GM06990 (cell line): ENCODE measurements at regions not wholly inside any gene's neighbourhood (a gene's known extent, or its start where the extent isn't known, plus 50 kb on each side); places are given as distances from the start of the nearest gene placed in this dataset.

Experiments used
- DNase-seq: peaks from one replicate; pipeline ENCODE4 v3.0.0-alpha.2; 2011; ENCODE audit not compliant: insufficient read length; ENCODE audit errors: extremely low read depth
- H3K27me3 ChIP-seq: replicated peaks from 2 replicates; pipeline ENCODE4 v1.6.0; 2011; ENCODE audit warnings: low read length; ENCODE audit not compliant: control insufficient read depth, insufficient read depth
- H3K36me3 ChIP-seq: 2 replicates; pipeline ENCODE4 v1.5.1; 2011; ENCODE audit warnings: low read length; ENCODE audit not compliant: control insufficient read depth, insufficient read depth
- H3K4me3 ChIP-seq: replicated peaks from 2 replicates; pipeline ENCODE4 v1.5.1; 2011; ENCODE audit warnings: low read depth, mild to moderate bottlenecking, control low read depth, low read length
- CTCF ChIP-seq: IDR thresholded peaks from 2 replicates; pipeline ENCODE4 v1.5.1; 2011; ENCODE audit warnings: low read length, control low read depth, mild to moderate bottlenecking, inconsistent platforms; ENCODE audit not compliant: insufficient read depth, poor library complexity, severe bottlenecking

GRCh38 chr12:124177276-124177950, 117.5 kb upstream of the RFLNA start:
- no peak for DNase-seq
- Histone ChIP-seq H3K27me3 (no peaks in the 10 kb centered on the region; the same call in none of the 2 replicates), H3K36me3 (no peaks in the 10 kb centered on the region), H3K4me3 (no peak overlapping the region)
- TF ChIP-seq CTCF, result no peak

GRCh38 chr12:124177951-124178316, 117.0 kb upstream of the RFLNA start:
- no peaks in the 10 kb centered on the region for H3K36me3 ChIP-seq
- DNase-seq, result no peak
- TF ChIP-seq CTCF, result no peak
- H3K4me3 ChIP-seq, result no peak overlapping the region
- H3K27me3 ChIP-seq, result no peaks in the 10 kb centered on the region; the same call in none of the 2 replicates

DNA sequence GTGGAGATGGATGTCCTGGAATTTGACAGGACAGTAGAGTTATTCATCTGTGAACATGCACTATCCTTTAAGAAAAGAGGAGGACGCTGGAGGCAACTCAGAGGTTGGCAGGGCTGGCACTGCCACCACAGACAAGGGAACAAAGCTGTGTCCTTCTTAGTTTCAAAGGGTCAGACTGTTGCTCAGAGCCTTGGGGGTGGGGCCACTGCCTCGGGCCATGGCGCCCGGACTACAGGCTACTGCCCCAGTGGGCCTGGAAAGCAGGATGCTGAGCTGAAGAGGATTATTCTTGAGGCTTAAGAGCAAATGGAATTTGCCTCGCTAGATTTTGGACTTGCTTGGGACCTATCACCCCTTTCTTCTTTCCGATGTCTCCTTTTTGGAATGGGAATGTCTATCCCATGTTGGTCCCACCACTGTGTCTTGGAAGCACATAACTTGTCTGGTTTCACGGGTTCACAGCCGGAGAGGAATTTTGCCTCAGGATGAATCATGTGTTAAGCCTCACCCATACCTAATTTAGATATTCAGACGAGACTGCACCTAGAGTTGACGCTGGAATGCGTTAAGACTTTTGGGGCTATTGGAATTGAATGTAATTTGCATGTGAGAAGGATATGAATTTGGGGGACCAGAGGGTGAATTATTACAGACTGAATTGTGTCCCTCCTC, 114.8 kb upstream of the RFLNA start:
- TF ChIP-seq CTCF, result no peak
- Histone ChIP-seq H3K4me3 (no peak overlapping the region), H3K27me3 (no peaks in the 10 kb centered on the region; the same call in none of the 2 replicates), H3K36me3 (no peaks in the 10 kb centered on the region)
- DNase-seq, result no peak

DNA sequence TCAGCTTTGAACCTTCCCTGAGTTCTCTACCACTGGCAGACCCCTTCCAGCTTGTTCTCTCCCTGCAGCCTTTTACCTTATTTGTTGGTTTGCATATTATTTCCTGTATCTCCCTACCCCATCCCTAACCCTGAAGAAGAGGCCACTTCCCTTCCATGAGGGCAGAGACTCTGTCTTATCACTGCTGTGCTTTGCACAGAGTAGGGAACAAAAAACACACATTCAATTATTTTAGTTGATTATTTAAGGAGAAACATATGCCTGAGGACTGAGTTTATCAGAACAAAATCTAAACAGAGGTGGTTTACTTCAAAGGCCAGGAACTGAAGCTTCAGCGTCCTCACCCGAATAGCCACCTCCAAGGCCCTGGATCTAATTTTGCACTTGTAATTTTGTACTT, 111.7 kb upstream of the RFLNA start:
- TF ChIP-seq CTCF, result no peak
- no peaks in the 10 kb centered on the region; the same call in 1 of the 2 replicates for H3K27me3 ChIP-seq
- H3K4me3 ChIP-seq, result no peak overlapping the region
- no peak for DNase-seq
- no peaks in the 10 kb centered on the region for H3K36me3 ChIP-seq

GRCh38 chr12:124184456-124184855, 110.4 kb upstream of the RFLNA start:
- no peak overlapping the region for H3K4me3 ChIP-seq
- no peaks in the 10 kb centered on the region for H3K36me3 ChIP-seq
- H3K27me3 ChIP-seq, result no peaks in the 10 kb centered on the region; the same call in 1 of the 2 replicates
- TF ChIP-seq CTCF, result no peak
- no peak for DNase-seq
